Natural killer cell (primary cell): ENCODE measurements at regions not wholly inside any gene's neighbourhood (a gene's known extent, or its start where the extent isn't known, plus 50 kb on each side); places are given as distances from the start of the nearest gene placed in this dataset.
A peak's percentile ranks its signal among the peaks of the same experiment; 100 is the strongest.

ENCODE experiments used
- ATAC-seq, 3 donors: fragments of 150-1000 bp in 2 of 3; fragments of 200-7000 bp in 1 of 3; cut with Tn5 transposase; 1 replicate in 1 of 3; 2 replicates in 2 of 3; pipeline ENCODE4 v1.10.0; 2021; ENCODE audit warnings: mild to moderate bottlenecking in 2 of 3, moderate library complexity in 2 of 3
- DNase-seq, 2 donors: peaks; one replicate each; pipeline versions ENCODE4 v3.0.0 to v3.0.0-alpha.2; 2013 to 2021; ENCODE audit warnings: mixed read lengths in 1 of 2
- H3K27ac ChIP-seq: one replicate; pipeline ENCODE4 v1.5.1; 2013; ENCODE audit warnings: mild to moderate bottlenecking, low read length
- H3K27me3 ChIP-seq: one replicate; pipeline ENCODE4 v1.6.1; 2013; ENCODE audit warnings: low read length; ENCODE audit not compliant: control insufficient read depth, insufficient read depth
- H3K36me3 ChIP-seq: one replicate; pipeline ENCODE4 v1.6.1; 2013; ENCODE audit warnings: low read length; ENCODE audit not compliant: control insufficient read depth, insufficient read depth
- H3K4me1 ChIP-seq: one replicate; pipeline ENCODE4 v1.6.1; 2013; ENCODE audit warnings: low read length; ENCODE audit not compliant: control insufficient read depth, insufficient read depth
- H3K4me3 ChIP-seq: one replicate; pipeline ENCODE4 v1.5.1; 2013; ENCODE audit warnings: low read length
- H3K9me3 ChIP-seq: one replicate; pipeline ENCODE4 v1.6.1; 2013; ENCODE audit warnings: low read length; ENCODE audit not compliant: control insufficient read depth, insufficient read depth
- H3K27ac Mint-ChIP-seq, 2 donors: one replicate each; pipeline ENCODE4 v1.8.0; 2022; ENCODE audit warnings: mild to moderate bottlenecking in 2 of 2, mixed read lengths in 2 of 2, moderate library complexity in 1 of 2
- H3K27me3 Mint-ChIP-seq, 2 donors: one replicate each; pipeline ENCODE4 v1.8.0; 2022; ENCODE audit warnings: low read depth in 2 of 2, mixed read lengths in 2 of 2
- H3K36me3 Mint-ChIP-seq: one replicate; pipeline ENCODE4 v1.8.0; 2022; ENCODE audit warnings: mixed read lengths
- H3K4me1 Mint-ChIP-seq, 2 donors: one replicate each; pipeline ENCODE4 v1.8.0; 2022; ENCODE audit warnings: mixed read lengths in 2 of 2
- H3K4me3 Mint-ChIP-seq: one replicate; pipeline ENCODE4 v1.8.0; 2022; ENCODE audit warnings: mild to moderate bottlenecking, moderate library complexity, mixed read lengths
- H3K9me3 Mint-ChIP-seq, 2 donors: one replicate each; pipeline ENCODE4 v1.8.0; 2022; ENCODE audit warnings: mixed read lengths in 2 of 2
- CTCF ChIP-seq: fragments of 200-600 bp; IDR thresholded peaks from one replicate; pipeline ENCODE4 v1.8.0; 2022; ENCODE audit warnings: antibody characterized with exemption
- WGBS: methylation state at CpG from one replicate; pipeline ENCODE4 v1.1.7; 2013; ENCODE audit warnings: missing lambda C conversion rate; ENCODE audit not compliant: insufficient coverage; 5-methylcytosine and 5-hydroxymethylcytosine counted together
- intact Hi-C: fragments of 100-400 bp; cut with micrococcal nuclease; formaldehyde crosslinking; loops from one replicate; pipeline ENCODE4 v1.14.2; 2022

DNA sequence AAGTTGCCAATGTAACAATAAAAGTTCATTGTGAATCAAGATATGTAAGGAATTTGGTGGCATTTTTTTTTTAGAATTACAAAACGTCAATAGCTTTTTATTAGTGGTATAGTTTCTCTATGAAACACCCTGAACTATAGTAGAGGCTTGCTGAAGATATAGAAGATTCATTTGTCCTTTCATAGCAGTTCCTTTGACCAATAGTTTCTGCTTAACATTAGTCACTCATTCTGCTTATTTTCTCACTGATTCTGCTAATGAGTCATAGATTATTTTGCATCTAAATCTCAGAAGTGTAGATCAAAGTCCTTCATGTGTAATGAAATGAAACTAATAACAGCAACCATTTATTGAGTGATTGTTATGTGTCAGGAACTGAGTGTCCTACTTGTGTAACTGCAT lies 205.0 kb upstream of the TET2 start:
- Histone ChIP-seq H3K27me3 (no peaks in the 10 kb centered on the region), H3K27ac (no peak overlapping the region), H3K9me3 (no peaks in the 10 kb centered on the region), H3K36me3 (no peaks in the 10 kb centered on the region), H3K4me1 (no peaks in the 10 kb centered on the region), H3K4me3 (no peak overlapping the region)
- Mint-ChIP-seq H3K4me1 (peaks cover 0 to 19% of the 10 kb centered on the region in 2 donors), H3K9me3 (no peaks in the 10 kb centered on the region), H3K4me3 (no peak overlapping the region), H3K27ac (no peak overlapping the region), H3K36me3 (no peaks in the 10 kb centered on the region), H3K27me3 (no peaks in the 10 kb centered on the region)
- DNase-seq (no peak), ATAC-seq (no peak)
- TF ChIP-seq CTCF, result no peak
- WGBS, result no CpG with 5 or more reads among the region's 1 CpG
- intact Hi-C loops, result no loop called here

DNA sequence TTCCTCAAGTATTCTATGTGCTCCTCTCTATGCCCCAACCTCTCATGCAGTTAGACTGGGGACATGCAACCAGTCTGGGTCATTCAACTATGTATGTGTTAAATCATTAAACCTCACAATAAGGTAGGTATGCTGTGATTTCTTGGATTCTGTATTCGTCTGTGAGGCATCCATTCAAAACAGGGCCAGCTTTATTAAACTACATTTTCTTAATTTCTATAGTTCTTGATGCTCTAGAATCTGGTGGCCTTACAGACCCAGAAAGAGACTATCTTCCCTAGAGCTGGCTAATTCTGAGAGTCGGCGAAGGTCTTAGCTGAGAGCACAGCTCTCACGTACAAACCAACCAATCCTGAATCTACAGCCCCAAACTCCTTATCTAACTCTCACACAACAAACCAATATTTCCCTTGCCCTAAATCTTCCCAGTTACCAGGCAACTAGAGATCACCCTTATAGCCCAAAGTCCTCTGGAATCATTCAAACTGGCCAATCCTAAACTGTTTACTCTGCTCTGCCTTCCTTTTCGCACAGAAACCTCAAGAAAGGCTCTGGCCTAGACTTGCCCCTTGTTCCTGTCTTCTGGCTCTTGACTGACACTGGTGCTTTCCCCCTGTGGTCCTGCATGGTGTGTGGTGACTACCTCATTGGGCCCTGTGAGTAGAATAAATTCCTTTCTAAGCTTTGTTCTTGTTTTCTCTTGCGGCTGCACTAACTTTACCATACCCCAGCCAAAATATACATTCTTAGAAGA lies 203.5 kb upstream of the TET2 start:
- peak in 1 of 2 donors; percentile 55 for DNase-seq
- Histone ChIP-seq H3K4me1 (no peaks in the 10 kb centered on the region), H3K36me3 (no peaks in the 10 kb centered on the region), H3K27ac (peak overlapping the region; percentile 32), H3K27me3 (no peaks in the 10 kb centered on the region), H3K4me3 (no peak overlapping the region), H3K9me3 (no peaks in the 10 kb centered on the region)
- H3K27ac Mint-ChIP-seq, result peak overlapping the region in 1 of 2 donors; percentile 56
- H3K36me3 Mint-ChIP-seq, result no peaks in the 10 kb centered on the region
- H3K4me1 Mint-ChIP-seq, result peaks cover 0 to 19% of the 10 kb centered on the region in 2 donors
- no peaks in the 10 kb centered on the region for H3K9me3 Mint-ChIP-seq
- intact Hi-C loops, result no loop called here
- H3K4me3 Mint-ChIP-seq, result no peak overlapping the region
- peak; percentile 46 to 76 (median 72) for ATAC-seq
- H3K27me3 Mint-ChIP-seq, result no peaks in the 10 kb centered on the region
- WGBS, result 71% methylated on average over 5 of the region's 6 CpGs
- no peak for TF ChIP-seq CTCF

DNA sequence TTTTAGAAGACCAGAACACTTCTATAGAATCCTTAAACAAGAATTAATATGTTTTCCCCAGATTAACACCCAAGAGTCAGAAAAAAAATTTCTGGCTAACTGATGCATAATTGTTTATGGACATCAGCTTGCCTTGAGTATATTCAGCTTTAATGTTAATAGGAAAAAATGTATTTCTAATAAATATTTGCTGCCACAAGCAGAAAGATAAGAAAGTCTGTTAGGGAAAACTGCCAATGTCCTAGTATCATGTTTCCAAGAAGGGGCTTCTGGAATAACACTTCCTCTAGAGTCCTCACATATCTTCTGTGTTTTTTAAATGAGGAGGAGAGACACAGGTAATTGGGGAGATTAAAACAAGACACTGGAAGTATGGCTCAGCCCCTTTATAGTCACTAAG lies 202.1 kb upstream of the TET2 start:
- Mint-ChIP-seq H3K4me3 (no peak overlapping the region), H3K9me3 (no peaks in the 10 kb centered on the region), H3K4me1 (peaks cover 0 to 10% of the 10 kb centered on the region in 2 donors), H3K36me3 (no peaks in the 10 kb centered on the region), H3K27me3 (no peaks in the 10 kb centered on the region), H3K27ac (no peak overlapping the region)
- DNase-seq, result no peak
- ATAC-seq, result no peak
- H3K27ac ChIP-seq, result no peak overlapping the region
- intact Hi-C loops, result no loop called here
- no peaks in the 10 kb centered on the region for H3K9me3 ChIP-seq
- no peaks in the 10 kb centered on the region for H3K4me1 ChIP-seq
- H3K27me3 ChIP-seq, result no peaks in the 10 kb centered on the region
- TF ChIP-seq CTCF, result no peak
- H3K4me3 ChIP-seq, result no peak overlapping the region
- H3K36me3 ChIP-seq, result no peaks in the 10 kb centered on the region
